HEK293 (cell line): ENCODE measurements at regions not wholly inside any gene's neighbourhood (a gene's known extent, or its start where the extent isn't known, plus 50 kb on each side); places are given as distances from the start of the nearest gene placed in this dataset.

Experiments used
- CTCF ChIA-PET: fragments of 350-600 bp; formaldehyde crosslinking; extraction: SDS; loops from one replicate; lab custom pipeline; 2021; ENCODE audit warnings: antibody characterized with exemption; lab: Yijun Ruan, JAX
- POLR2A ChIA-PET: fragments of 300-600 bp; formaldehyde crosslinking; extraction: SDS; loops from one replicate; lab custom pipeline; 2020; ENCODE audit warnings: antibody characterized with exemption, inconsistent platforms; lab: Yijun Ruan, JAX
- H3K27ac ChIP-seq: fragments of 200-500 bp; sonication (Bioruptor generic); 2 replicates; pipeline ENCODE4 v1.5.1; 2014; ENCODE audit warnings: low read depth, low read length, control low read depth, inconsistent platforms; ENCODE audit errors: extremely low read depth
- H3K36me3 ChIP-seq, 2 experiments: fragments of 200-500 bp in 1 of 2; sonication (Bioruptor generic) in 1 of 2; 1 replicate in 1 of 2; 2 replicates in 1 of 2; pipeline ENCODE4 v1.5.1; 2014 to 2017; ENCODE audit warnings: inconsistent platforms in 2 of 2, low read length in 2 of 2; ENCODE audit not compliant: control insufficient read depth in 2 of 2, insufficient read depth in 1 of 2
- H3K4me1 ChIP-seq: fragments of 200-500 bp; sonication (Bioruptor generic); 2 replicates; pipeline ENCODE4 v1.5.1; 2014; ENCODE audit warnings: mild to moderate bottlenecking, low read length, inconsistent platforms; ENCODE audit not compliant: control insufficient read depth, insufficient read depth
- H3K4me3 ChIP-seq: 2 replicates; pipeline ENCODE4 v1.5.1; 2011; ENCODE audit warnings: low read depth, mild to moderate bottlenecking, control low read depth, low read length, moderate library complexity
- H3K9me3 ChIP-seq: fragments of 200-500 bp; sonication (Bioruptor generic); 2 replicates; pipeline ENCODE4 v1.5.1; 2014; ENCODE audit warnings: low read depth, low read length, inconsistent platforms; ENCODE audit not compliant: control insufficient read depth, insufficient read depth
- GLIS2 ChIP-seq: fragments of 450-650 bp; formaldehyde crosslinking; IDR thresholded peaks from 2 replicates; pipeline ENCODE4 v1.5.1; 2016; ENCODE audit warnings: missing biosample characterization, missing genetic modification characterization
- PBX3 ChIP-seq: sonication (generic); formaldehyde crosslinking; IDR thresholded peaks from 2 replicates; pipeline ENCODE4 v1.8.1; 2022; ENCODE audit warnings: mild to moderate bottlenecking, moderate library complexity, missing genetic modification reagents
- PRDM6 ChIP-seq: fragments of 450-650 bp; formaldehyde crosslinking; IDR thresholded peaks from 2 replicates; pipeline ENCODE4 v1.5.1; 2017; ENCODE audit warnings: missing biosample characterization, missing genetic modification characterization
- SP2 ChIP-seq: fragments of 450-650 bp; formaldehyde crosslinking; IDR thresholded peaks from 2 replicates; pipeline ENCODE4 v1.5.1; 2016; ENCODE audit warnings: missing biosample characterization, missing genetic modification characterization
- SP7 ChIP-seq: fragments of 450-650 bp; formaldehyde crosslinking; IDR thresholded peaks from 2 replicates; pipeline ENCODE4 v1.5.1; 2016; ENCODE audit warnings: missing biosample characterization, missing genetic modification characterization
- ZBTB17 ChIP-seq: fragments of 450-650 bp; formaldehyde crosslinking; IDR thresholded peaks from 2 replicates; pipeline ENCODE4 v1.5.1; 2016; ENCODE audit warnings: missing biosample characterization, missing genetic modification characterization
- ZEB2 ChIP-seq: fragments of 450-650 bp; formaldehyde crosslinking; IDR thresholded peaks from 2 replicates; pipeline ENCODE4 v1.5.1; 2016; ENCODE audit warnings: missing biosample characterization, missing genetic modification characterization
- ZNF112 ChIP-seq: fragments of 450-650 bp; formaldehyde crosslinking; IDR thresholded peaks from 2 replicates; pipeline ENCODE4 v1.5.0; 2017; ENCODE audit warnings: missing biosample characterization, missing genetic modification characterization
- ZNF19 ChIP-seq: fragments of 450-650 bp; formaldehyde crosslinking; IDR thresholded peaks from 2 replicates; pipeline ENCODE4; 2016; ENCODE audit warnings: missing biosample characterization, missing genetic modification characterization, low read depth
- ZNF2 ChIP-seq: fragments of 450-650 bp; formaldehyde crosslinking; IDR thresholded peaks from 2 replicates; pipeline ENCODE4 v1.5.1; 2016; ENCODE audit warnings: missing biosample characterization, missing genetic modification characterization
- ZNF221 ChIP-seq: fragments of 450-650 bp; formaldehyde crosslinking; IDR thresholded peaks from 2 replicates; pipeline ENCODE4 v1.5.1; 2017; ENCODE audit warnings: missing biosample characterization, missing genetic modification characterization, borderline replicate concordance
- ZNF23 ChIP-seq: fragments of 450-650 bp; formaldehyde crosslinking; IDR thresholded peaks from 2 replicates; pipeline ENCODE4 v1.5.1; 2016; ENCODE audit warnings: missing biosample characterization, missing genetic modification characterization, borderline replicate concordance
- ZNF248 ChIP-seq: fragments of 450-650 bp; formaldehyde crosslinking; IDR thresholded peaks from 2 replicates; pipeline ENCODE4 v1.5.1; 2017; ENCODE audit warnings: missing biosample characterization, missing genetic modification characterization
- ZNF280C ChIP-seq: fragments of 450-650 bp; formaldehyde crosslinking; IDR thresholded peaks from 2 replicates; pipeline ENCODE4 v1.5.1; 2016; ENCODE audit warnings: missing biosample characterization, missing genetic modification characterization
- ZNF416 ChIP-seq: fragments of 450-650 bp; formaldehyde crosslinking; IDR thresholded peaks from 2 replicates; pipeline ENCODE4 v1.5.1; 2016; ENCODE audit warnings: missing biosample characterization, missing genetic modification characterization
- ZNF473 ChIP-seq: fragments of 450-650 bp; formaldehyde crosslinking; IDR thresholded peaks from 2 replicates; pipeline ENCODE4 v1.5.1; 2017; ENCODE audit warnings: missing biosample characterization, missing genetic modification characterization
- ZNF521 ChIP-seq: fragments of 450-650 bp; formaldehyde crosslinking; IDR thresholded peaks from 2 replicates; pipeline ENCODE4 v1.5.1; 2017; ENCODE audit warnings: missing biosample characterization, mild to moderate bottlenecking, missing genetic modification characterization
- ZNF624 ChIP-seq: fragments of 450-650 bp; formaldehyde crosslinking; IDR thresholded peaks from 2 replicates; pipeline ENCODE4 v1.5.1; 2017; ENCODE audit warnings: missing biosample characterization, missing genetic modification characterization
- ZNF830 ChIP-seq: fragments of 450-650 bp; IDR thresholded peaks from 2 replicates; pipeline ENCODE4 v1.5.0; 2018; ENCODE audit warnings: missing biosample characterization, missing genetic modification characterization, low read depth, mild to moderate bottlenecking, moderate library complexity
- ZSCAN23 ChIP-seq: fragments of 450-650 bp; formaldehyde crosslinking; IDR thresholded peaks from 2 replicates; pipeline ENCODE4 v1.5.1; 2016; ENCODE audit warnings: missing biosample characterization, missing genetic modification characterization
- ZSCAN30 ChIP-seq: fragments of 450-650 bp; IDR thresholded peaks from 2 replicates; pipeline ENCODE4 v1.5.1; 2018; ENCODE audit warnings: missing biosample characterization, mild to moderate bottlenecking, missing genetic modification characterization, moderate library complexity
- TF ChIP-seq, protein P1 (sequence below): fragments of 450-650 bp; formaldehyde crosslinking; IDR thresholded peaks from 2 replicates; pipeline ENCODE4 v1.5.1; 2016; ENCODE audit warnings: missing biosample characterization, missing genetic modification characterization
- TF ChIP-seq, protein P2 (sequence below): fragments of 450-650 bp; formaldehyde crosslinking; IDR thresholded peaks from 2 replicates; pipeline ENCODE4 v1.5.1; 2016; ENCODE audit warnings: missing biosample characterization, missing genetic modification characterization, low read depth
- TF ChIP-seq, protein P3 (sequence below): fragments of 450-650 bp; formaldehyde crosslinking; IDR thresholded peaks from 2 replicates; pipeline ENCODE4 v1.5.0; 2017; ENCODE audit warnings: missing biosample characterization, missing genetic modification characterization, borderline replicate concordance

DNA sequence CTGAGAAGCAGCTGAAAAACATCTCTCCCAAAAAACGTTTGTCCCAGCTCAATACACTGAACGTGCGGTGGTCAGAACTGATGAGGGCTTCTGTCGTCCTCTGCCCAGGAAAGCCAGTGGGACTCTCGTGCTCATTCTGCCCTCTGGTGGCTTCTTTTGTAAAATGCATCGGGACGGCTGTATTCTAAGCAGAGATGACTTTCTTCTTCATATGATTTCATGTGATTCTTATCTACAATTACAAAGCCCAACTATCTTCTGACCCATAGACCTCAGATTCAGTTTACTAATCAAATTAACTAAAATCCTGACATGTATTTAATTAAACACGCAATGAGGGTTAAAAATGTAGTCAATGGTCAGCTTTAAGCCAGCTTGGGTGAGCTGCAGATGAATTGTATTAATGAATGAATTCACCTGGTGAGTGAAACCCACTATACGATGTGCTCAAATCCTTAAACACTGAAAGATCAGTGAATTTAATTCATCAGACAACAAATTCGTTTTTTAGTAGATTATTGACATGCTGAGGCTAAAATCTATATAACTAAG lies 117.6 kb upstream of the FAM204A start:
- H3K4me1 ChIP-seq = 0 out of 2 replicates have a peak, but pooled peaks cover 3% of the 10 kb centered on the region
- H3K27ac ChIP-seq = no peak overlapping the region
- ChIA-PET POLR2A (no interaction called here), CTCF (interaction anchor here (0.6 to 4.5 kb wide), 32 partner anchors 9 to 963 kb away, joined by 3 to 47 read pairs (median 5); partner anchors contain the start of gene EMX2)
- no peaks in the 10 kb centered on the region for H3K36me3 ChIP-seq
- H3K4me3 ChIP-seq = no peak overlapping the region
- H3K9me3 ChIP-seq = no peaks in the 10 kb centered on the region
- no peak for TF ChIP-seq ZNF2
- TF ChIP-seq ZNF416 (tag by site-specific recombination) = no peak
- no peak for TF ChIP-seq ZNF280C (tag by site-specific recombination)
- no peak for TF ChIP-seq ZNF830 (tag by site-specific recombination)
- no peak for TF ChIP-seq ZBTB17 (tag by site-specific recombination)
- TF ChIP-seq ZEB2 = 0 out of 2 replicates have a peak, but pooled peaks have one; percentile 18
- no peak for TF ChIP-seq ZNF221 (tag by site-specific recombination)
- no peak for TF ChIP-seq SP2 (tag by site-specific recombination)
- TF ChIP-seq PRDM6 (tag by site-specific recombination) = no peak
- TF ChIP-seq ZSCAN23 (tag by site-specific recombination) = no peak
- TF ChIP-seq ZNF19 (tag by site-specific recombination) = no peak
- TF ChIP-seq, protein P1, sequence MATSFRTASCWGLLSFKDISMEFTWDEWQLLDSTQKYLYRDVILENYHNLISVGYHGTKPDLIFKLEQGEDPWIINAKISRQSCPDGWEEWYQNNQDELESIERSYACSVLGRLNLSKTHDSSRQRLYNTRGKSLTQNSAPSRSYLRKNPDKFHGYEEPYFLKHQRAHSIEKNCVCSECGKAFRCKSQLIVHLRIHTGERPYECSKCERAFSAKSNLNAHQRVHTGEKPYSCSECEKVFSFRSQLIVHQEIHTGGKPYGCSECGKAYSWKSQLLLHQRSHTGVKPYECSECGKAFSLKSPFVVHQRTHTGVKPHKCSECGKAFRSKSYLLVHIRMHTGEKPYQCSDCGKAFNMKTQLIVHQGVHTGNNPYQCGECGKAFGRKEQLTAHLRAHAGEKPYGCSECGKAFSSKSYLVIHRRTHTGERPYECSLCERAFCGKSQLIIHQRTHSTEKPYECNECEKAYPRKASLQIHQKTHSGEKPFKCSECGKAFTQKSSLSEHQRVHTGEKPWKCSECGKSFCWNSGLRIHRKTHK (tag by site-specific recombination) = no peak
- no peak for TF ChIP-seq ZNF23
- TF ChIP-seq ZSCAN30 (tag by site-specific recombination) = 0 out of 2 replicates have a peak, but pooled peaks have one; percentile 13
- TF ChIP-seq ZNF473 (tag by site-specific recombination) = no peak
- no peak for TF ChIP-seq ZNF112 (tag by site-specific recombination)
- TF ChIP-seq, protein P2, sequence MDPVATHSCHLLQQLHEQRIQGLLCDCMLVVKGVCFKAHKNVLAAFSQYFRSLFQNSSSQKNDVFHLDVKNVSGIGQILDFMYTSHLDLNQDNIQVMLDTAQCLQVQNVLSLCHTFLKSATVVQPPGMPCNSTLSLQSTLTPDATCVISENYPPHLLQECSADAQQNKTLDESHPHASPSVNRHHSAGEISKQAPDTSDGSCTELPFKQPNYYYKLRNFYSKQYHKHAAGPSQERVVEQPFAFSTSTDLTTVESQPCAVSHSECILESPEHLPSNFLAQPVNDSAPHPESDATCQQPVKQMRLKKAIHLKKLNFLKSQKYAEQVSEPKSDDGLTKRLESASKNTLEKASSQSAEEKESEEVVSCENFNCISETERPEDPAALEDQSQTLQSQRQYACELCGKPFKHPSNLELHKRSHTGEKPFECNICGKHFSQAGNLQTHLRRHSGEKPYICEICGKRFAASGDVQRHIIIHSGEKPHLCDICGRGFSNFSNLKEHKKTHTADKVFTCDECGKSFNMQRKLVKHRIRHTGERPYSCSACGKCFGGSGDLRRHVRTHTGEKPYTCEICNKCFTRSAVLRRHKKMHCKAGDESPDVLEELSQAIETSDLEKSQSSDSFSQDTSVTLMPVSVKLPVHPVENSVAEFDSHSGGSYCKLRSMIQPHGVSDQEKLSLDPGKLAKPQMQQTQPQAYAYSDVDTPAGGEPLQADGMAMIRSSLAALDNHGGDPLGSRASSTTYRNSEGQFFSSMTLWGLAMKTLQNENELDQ = no peak
- no peak for TF ChIP-seq GLIS2
- TF ChIP-seq ZNF521 = no peak
- no peak for TF ChIP-seq ZNF624
- no peak for TF ChIP-seq ZNF248 (tag by site-specific recombination)
- no peak for TF ChIP-seq PBX3 (CRISPR knock-in tag)
- TF ChIP-seq, protein P3, sequence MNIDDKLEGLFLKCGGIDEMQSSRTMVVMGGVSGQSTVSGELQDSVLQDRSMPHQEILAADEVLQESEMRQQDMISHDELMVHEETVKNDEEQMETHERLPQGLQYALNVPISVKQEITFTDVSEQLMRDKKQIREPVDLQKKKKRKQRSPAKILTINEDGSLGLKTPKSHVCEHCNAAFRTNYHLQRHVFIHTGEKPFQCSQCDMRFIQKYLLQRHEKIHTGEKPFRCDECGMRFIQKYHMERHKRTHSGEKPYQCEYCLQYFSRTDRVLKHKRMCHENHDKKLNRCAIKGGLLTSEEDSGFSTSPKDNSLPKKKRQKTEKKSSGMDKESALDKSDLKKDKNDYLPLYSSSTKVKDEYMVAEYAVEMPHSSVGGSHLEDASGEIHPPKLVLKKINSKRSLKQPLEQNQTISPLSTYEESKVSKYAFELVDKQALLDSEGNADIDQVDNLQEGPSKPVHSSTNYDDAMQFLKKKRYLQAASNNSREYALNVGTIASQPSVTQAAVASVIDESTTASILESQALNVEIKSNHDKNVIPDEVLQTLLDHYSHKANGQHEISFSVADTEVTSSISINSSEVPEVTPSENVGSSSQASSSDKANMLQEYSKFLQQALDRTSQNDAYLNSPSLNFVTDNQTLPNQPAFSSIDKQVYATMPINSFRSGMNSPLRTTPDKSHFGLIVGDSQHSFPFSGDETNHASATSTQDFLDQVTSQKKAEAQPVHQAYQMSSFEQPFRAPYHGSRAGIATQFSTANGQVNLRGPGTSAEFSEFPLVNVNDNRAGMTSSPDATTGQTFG = no peak
- 0 out of 2 replicates have a peak, but pooled peaks have one; percentile 21 for TF ChIP-seq SP7 (tag by site-specific recombination)
